ENCODE measurements at regions not wholly inside any gene's neighbourhood (a gene's known extent, or its start where the extent isn't known, plus 50 kb on each side); places are given as distances from the start of the nearest gene placed in this dataset.

GRCh38 chr2:8398040-8398668 is 283.7 kb upstream of the ID2 start:
- TF ChIP-seq CTCF (conservative IDR thresholded peaks at IDR 0.05; ENCODE audit: low read depth, low read length) (no peak), EZH2 (IDR thresholded peaks at IDR 0.05; ENCODE audit: borderline replicate concordance, low read depth, low read length, poor library complexity, severe bottlenecking) (no peak)
